Neuron (in vitro differentiated cells): ENCODE measurements at regions not wholly inside any gene's neighbourhood (a gene's known extent, or its start where the extent isn't known, plus 50 kb on each side); places are given as distances from the start of the nearest gene placed in this dataset.

ENCODE experiments used
- H2AFZ ChIP-seq: one replicate; pipeline ENCODE4 v1.6.1; 2013; ENCODE audit warnings: low read depth, mild to moderate bottlenecking, inconsistent platforms, low read length, moderate library complexity
- H3K27me3 ChIP-seq: one replicate; pipeline ENCODE4 v1.6.1; 2013; ENCODE audit warnings: low read length; ENCODE audit not compliant: insufficient read depth
- H3K36me3 ChIP-seq: one replicate; pipeline ENCODE4 v1.6.1; 2013; ENCODE audit warnings: low read length; ENCODE audit not compliant: insufficient read depth
- H3K4me1 ChIP-seq: one replicate; pipeline ENCODE4 v1.6.1; 2013; ENCODE audit warnings: low read length; ENCODE audit not compliant: insufficient read depth
- H3K4me3 ChIP-seq: 2 replicates; pipeline ENCODE4 v1.5.1; 2013; ENCODE audit warnings: mild to moderate bottlenecking, low read length, moderate library complexity
- H3K9me3 ChIP-seq: one replicate; pipeline ENCODE4 v1.6.1; 2013; ENCODE audit warnings: low read length

DNA sequence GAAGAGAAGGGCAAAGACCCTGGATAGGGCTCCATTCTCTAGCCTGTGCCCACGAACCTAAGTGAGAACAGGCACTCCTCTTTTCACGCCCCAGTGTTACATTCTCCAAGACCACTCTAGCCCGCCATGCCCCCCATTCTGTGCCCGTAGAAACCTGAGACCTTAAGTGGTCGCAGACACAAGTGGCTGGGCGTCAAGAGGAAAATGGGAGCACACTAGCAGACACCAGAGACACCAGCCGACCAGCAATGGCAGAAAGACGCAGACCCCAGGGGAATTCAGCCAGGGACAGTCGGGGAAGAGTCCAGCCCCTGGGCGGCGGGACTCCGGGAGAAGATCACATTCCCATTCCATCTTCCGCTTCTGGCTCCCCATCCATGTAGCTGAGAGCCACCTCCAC lies 2027.9 kb downstream of the PCDH7 start:
- Histone ChIP-seq H3K27me3 (no peaks in the 10 kb centered on the region), H3K4me1 (peaks cover 3% of the 10 kb centered on the region), H2AFZ (no peak overlapping the region), H3K4me3 (no peak overlapping the region), H3K9me3 (no peaks in the 10 kb centered on the region), H3K36me3 (no peaks in the 10 kb centered on the region)

DNA sequence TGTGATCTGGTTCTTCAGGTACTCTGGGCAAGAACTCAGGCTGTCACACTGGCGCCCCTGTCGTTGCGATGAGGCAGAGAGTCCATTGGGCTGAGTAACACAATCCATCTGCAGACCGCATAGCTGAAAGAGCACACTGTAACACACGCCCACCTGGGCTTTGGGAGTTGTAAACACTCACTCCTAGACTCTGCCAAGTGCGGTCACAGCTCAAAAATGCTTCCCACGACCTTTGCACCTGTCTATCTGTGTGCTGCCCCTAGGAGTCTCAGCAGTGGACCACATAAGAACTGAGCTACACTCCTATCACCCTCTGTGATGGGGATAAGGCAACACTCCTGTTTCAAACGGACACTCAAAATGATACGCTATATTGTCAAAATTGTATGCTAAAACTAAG lies 2028.3 kb downstream of the PCDH7 start:
- H3K27me3 ChIP-seq, result no peaks in the 10 kb centered on the region
- H3K36me3 ChIP-seq, result no peaks in the 10 kb centered on the region
- H3K9me3 ChIP-seq, result no peaks in the 10 kb centered on the region
- H3K4me3 ChIP-seq, result no peak overlapping the region
- peaks cover 3% of the 10 kb centered on the region for H3K4me1 ChIP-seq
- no peak overlapping the region for H2AFZ ChIP-seq

DNA sequence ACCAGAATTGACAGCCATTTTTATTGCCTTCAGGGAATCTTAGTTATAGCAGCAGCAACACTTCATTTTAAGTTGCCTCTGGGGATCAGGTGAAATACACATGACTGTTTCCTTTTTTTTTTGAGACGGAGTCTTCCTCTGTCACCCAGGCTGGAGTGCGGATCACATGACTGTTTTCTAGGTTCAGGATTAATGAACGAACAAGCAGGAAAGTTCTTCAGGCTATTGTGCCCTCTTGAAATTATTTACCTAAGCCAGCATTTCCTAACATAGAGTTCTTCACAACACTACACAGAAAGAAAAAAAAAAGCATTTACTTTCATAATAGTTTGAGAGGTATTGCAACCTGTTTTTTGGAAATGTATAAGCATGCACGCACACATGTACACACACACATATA lies 2032.8 kb downstream of the PCDH7 start:
- Histone ChIP-seq H3K36me3 (no peaks in the 10 kb centered on the region), H2AFZ (no peak overlapping the region), H3K4me3 (no peak overlapping the region), H3K9me3 (no peaks in the 10 kb centered on the region), H3K4me1 (no peaks in the 10 kb centered on the region), H3K27me3 (no peaks in the 10 kb centered on the region)

DNA sequence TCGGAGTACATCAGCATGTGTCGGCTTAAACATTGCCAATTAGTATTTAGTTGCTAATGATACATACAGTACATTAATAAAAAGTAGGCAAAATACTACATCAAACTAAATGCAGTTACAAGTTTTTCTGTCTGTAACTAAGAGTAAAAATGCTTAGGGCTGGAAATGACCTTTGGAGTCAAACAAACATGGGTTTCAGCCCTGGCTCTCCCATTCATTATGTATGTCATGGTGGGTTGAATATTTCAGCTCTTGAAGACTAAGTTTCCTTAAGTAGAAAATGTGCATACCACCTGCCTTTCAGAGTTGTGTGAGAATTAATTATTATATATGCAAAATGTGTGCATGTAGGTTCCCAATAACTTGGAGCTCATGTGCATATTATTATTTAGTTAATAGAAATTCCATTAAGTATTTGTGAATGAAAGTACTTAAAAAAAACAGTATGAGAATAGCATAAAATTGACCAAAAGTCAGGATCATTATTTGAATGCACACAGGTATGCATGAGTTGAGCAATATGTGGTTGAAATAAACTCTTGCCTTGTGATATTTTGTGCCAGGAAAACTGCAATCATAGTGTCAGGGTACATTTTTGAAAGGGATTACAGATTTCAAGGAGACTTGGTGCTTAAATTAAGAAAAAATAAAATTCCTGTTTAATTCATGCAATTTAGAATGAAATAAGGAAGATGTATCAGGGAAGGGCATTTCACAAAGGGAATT lies 2048.7 kb downstream of the PCDH7 start:
- no peaks in the 10 kb centered on the region for H3K27me3 ChIP-seq
- H2AFZ ChIP-seq, result no peak overlapping the region
- no peak overlapping the region for H3K4me3 ChIP-seq
- no peaks in the 10 kb centered on the region for H3K9me3 ChIP-seq
- peaks cover 9% of the 10 kb centered on the region for H3K4me1 ChIP-seq
- H3K36me3 ChIP-seq, result no peaks in the 10 kb centered on the region

DNA sequence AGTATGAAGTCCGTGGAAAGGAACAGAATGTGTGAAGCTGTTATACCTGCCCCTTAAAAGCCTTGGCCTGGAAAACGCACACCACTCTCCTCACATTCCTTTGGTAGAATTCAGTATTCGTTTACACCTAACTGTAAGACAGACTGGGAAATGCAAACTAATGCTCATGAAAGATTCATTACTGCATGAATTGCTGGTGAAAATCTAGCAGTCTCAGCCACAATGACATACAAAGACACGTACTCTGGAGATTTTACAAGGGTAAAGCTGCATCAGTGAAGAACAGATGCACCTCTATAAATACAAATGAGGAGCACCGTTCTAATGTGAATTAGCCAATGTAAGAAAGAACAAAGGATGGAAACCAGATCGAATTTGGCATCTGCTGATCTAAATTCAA lies 2051.3 kb downstream of the PCDH7 start:
- Histone ChIP-seq H3K36me3 (no peaks in the 10 kb centered on the region), H3K4me1 (peaks cover 9% of the 10 kb centered on the region), H3K9me3 (no peaks in the 10 kb centered on the region), H2AFZ (no peak overlapping the region), H3K27me3 (no peaks in the 10 kb centered on the region), H3K4me3 (no peak overlapping the region)

DNA sequence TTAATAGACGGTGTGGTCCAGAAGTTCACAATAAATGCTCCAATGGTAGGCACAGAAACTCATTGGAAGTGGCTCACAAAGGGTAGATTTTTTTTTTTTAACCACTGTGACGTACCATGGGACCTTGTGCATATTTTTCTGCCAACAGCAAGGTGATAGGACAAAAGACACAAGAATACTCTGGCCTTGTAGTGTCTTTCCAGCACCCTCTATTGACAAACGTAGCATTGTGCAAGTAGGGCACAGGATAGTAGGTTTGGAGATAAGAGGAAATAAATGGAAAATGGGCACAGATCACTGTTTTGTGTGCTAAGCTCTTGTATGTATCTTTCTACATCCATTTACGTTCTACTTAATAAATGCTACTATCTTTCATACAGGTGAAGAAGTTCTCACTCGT lies 2054.9 kb downstream of the PCDH7 start:
- Histone ChIP-seq H3K4me1 (peaks cover 9% of the 10 kb centered on the region), H2AFZ (no peak overlapping the region), H3K4me3 (no peak overlapping the region), H3K36me3 (no peaks in the 10 kb centered on the region), H3K9me3 (no peaks in the 10 kb centered on the region), H3K27me3 (no peaks in the 10 kb centered on the region)

DNA sequence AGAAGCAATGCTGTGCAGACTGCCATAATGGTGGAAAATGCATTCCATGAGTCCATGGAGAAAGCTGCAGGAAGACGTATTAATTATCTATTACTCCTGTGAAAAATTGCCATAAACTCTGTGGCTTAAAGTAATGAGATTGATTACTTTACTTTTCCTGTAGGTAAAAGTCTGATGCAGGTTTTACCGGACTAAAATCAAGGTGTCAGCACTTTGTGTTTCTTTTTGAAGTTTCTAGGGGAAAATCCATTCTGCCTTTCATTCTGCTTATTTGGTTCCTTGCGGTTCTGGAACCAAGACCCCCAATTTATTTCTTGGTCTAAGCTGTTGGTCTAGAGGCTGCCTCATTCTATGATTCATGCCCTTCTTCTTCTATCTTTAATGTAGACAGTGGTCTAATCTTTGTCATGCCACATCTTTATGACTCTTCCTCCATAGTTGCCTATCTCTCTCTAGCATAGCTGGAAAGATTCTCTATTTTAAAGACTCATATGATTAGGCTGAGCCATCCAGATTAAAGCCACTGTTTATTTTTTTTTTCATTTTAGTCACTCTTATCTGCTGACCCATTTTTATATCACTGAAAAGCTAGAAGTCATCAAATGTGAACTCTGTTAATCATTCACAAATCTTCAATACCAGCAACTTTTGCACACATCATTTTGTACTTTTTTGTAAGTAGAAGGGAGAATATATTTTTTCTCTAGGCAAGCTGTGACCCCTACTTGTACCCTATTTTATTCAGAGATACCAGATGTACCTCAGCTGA lies 2056.4 kb downstream of the PCDH7 start:
- H3K9me3 ChIP-seq, result no peaks in the 10 kb centered on the region
- no peaks in the 10 kb centered on the region for H3K27me3 ChIP-seq
- no peaks in the 10 kb centered on the region for H3K36me3 ChIP-seq
- no peak overlapping the region for H2AFZ ChIP-seq
- H3K4me1 ChIP-seq, result peaks cover 4% of the 10 kb centered on the region
- H3K4me3 ChIP-seq, result no peak overlapping the region

DNA sequence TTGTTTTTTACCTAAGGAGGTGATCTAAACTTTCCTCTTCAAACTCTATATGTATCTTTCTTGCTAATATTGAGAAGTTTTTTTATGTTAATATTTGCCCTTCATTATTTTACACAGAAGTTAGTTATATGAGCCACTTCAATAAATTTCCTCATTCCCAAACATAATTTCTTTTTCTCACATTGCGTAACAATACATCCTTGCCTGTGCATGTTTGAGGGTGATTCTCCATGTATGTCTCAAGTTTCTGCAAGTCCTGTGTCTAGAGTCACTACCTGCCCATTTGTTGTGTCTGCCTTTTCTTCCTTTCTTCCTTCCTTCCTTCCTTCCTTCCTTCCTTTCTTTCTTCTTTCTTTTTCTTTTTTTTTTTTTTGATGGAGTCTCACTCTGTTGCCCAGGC lies 2057.9 kb downstream of the PCDH7 start:
- Histone ChIP-seq H3K4me3 (no peak overlapping the region), H3K27me3 (no peaks in the 10 kb centered on the region), H3K36me3 (no peaks in the 10 kb centered on the region), H3K9me3 (no peaks in the 10 kb centered on the region), H3K4me1 (no peaks in the 10 kb centered on the region), H2AFZ (no peak overlapping the region)

DNA sequence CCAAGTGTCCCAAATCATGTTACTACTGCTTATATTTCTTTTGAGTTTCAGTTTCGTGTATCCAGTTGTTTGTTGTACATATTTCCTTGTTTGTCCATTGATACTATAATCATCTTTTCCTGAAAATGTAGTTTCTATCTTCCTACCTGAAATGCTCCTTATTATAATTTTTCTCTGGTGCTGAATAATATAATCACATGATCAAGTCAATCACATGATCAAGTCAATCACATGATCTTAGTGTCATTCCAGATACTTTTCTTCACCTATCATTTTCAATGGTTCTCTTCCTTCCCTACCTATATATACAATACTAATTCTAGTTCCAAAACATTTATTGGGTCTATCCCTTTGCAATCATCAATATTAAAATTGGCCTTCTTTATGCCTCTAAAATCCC lies 2058.8 kb downstream of the PCDH7 start:
- no peaks in the 10 kb centered on the region for H3K4me1 ChIP-seq

DNA sequence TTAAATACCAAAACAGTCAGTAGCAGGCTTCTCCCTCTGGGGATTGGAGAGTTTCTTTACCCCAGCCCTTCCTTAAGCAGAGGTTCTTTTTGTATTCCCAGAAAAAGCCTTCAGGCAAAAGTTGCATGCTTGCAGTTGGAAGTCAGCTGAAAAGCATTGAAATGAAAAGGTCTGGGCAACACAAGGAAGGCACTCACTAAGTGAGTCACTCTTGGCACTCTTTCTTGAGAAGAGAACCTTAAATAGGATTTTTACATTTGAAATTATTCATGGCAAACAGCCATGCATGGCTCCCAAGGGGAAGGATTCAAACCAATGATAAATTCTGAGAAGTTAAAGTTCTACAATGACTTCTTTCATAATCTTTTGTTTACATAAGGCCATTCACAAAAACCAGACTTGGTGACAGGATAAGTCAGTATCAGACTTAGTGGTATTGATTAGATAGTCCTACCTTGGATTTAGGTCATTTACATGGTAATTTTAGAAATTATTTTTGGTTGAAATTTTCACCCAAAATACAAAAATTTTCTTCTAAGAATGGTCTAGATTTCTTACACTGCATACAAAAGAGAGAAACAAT lies 2068.9 kb downstream of the PCDH7 start:
- Histone ChIP-seq H3K36me3 (no peaks in the 10 kb centered on the region), H3K4me3 (no peak overlapping the region), H2AFZ (no peak overlapping the region), H3K9me3 (no peaks in the 10 kb centered on the region), H3K4me1 (no peaks in the 10 kb centered on the region), H3K27me3 (no peaks in the 10 kb centered on the region)

More for the DNA sequence above, 2058.8 kb downstream of the PCDH7 start:
- Histone ChIP-seq H2AFZ (no peak overlapping the region), H3K36me3 (no peaks in the 10 kb centered on the region), H3K27me3 (no peaks in the 10 kb centered on the region), H3K4me3 (no peak overlapping the region), H3K9me3 (no peaks in the 10 kb centered on the region)

DNA sequence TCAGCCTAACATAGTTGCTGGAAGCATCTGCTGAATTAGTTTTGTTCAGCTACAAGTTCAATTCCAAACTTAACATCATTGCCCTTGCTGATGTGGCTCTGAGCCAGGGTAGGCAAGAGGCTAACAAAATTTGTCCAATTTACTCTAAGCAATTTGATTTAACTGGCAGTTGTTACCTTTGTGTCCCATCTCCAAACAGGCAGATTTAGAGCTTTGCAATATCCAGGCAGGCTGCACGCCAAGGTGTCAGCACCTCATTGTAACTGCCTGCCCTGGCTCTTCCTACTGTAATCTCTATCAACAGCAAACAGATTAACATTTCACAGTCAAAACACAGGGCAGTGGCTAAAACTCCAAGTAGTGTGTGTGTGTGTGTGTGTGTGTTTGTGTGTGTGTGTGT lies 2070.6 kb downstream of the PCDH7 start:
- Histone ChIP-seq H3K4me1 (no peaks in the 10 kb centered on the region), H3K4me3 (no peak overlapping the region), H2AFZ (no peak overlapping the region), H3K27me3 (no peaks in the 10 kb centered on the region), H3K36me3 (no peaks in the 10 kb centered on the region), H3K9me3 (no peaks in the 10 kb centered on the region)

DNA sequence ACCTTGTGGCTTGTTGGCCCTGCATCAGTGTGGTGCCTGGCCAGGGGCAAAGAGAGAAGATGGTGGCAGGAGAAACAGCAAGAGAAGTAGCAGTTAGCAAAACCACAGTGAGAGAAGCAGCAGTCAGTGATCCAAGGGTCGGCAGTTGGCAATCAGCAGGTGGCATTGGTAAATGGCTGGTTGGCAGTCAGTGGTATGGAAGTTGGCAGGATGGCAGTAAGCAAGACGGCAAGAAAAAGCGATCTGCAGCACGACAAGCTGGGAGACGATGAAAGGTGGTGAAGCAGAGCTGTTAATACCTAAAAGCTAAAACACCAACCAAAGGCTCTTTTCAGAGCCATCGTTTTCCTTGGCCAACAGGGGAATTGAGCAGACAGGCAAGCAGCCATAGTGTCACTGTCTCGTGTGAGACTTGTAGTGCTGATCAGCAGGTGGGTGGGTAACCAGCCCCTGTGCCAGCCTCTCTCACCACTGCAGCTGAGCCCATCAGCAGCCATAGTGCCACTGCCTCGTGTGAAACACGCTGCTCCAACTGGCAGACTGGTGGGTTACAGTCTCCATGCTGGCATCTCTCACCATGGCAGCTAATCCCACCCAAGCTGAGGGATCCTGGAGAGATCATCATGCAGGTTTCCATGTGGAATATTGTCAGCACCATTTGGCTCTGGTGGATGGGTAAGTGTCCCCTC lies 2078.4 kb downstream of the PCDH7 start:
- Histone ChIP-seq H2AFZ (no peak overlapping the region), H3K27me3 (no peaks in the 10 kb centered on the region), H3K4me3 (no peak overlapping the region), H3K36me3 (no peaks in the 10 kb centered on the region), H3K9me3 (no peaks in the 10 kb centered on the region), H3K4me1 (no peaks in the 10 kb centered on the region)

DNA sequence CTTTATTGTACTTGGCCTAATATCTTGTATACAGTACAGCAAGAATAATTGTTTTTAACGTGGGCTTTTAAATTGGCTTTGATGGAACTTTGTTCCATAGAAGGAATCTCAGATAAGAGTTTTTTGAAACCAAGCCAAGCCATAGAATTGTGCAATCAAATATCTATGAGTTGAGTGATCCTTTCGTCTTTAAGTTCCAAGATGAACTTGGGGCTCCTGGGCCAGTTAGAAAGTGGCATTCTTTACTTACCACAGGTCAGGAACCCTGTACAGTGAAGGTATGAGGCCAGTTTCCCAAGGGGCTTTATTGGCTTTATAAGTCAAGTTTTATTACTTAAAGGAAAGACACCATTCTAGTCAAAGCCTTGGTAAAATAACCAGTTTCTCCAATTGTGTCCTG lies 2104.2 kb downstream of the PCDH7 start:
- Histone ChIP-seq H3K36me3 (no peaks in the 10 kb centered on the region), H3K9me3 (no peaks in the 10 kb centered on the region), H3K4me1 (no peaks in the 10 kb centered on the region), H3K27me3 (no peaks in the 10 kb centered on the region), H2AFZ (no peak overlapping the region), H3K4me3 (no peak overlapping the region)
